ENCODE measurements at regions not wholly inside any gene's neighbourhood (a gene's known extent, or its start where the extent isn't known, plus 50 kb on each side); places are given as distances from the start of the nearest gene placed in this dataset.

GRCh38 chr3:86594838-86595237 lies 396.1 kb downstream of the VGLL3 start:
- TF ChIP-seq CTCF (IDR thresholded peaks at IDR 0.05) (no peak), POLR2A (IDR thresholded peaks at IDR 0.05) (no peak)

All from heart left ventricle (tissue), 13 donors.